GM12878 (cell line): ENCODE measurements at regions not wholly inside any gene's neighbourhood (a gene's known extent, or its start where the extent isn't known, plus 50 kb on each side); places are given as distances from the start of the nearest gene placed in this dataset.

Experiments used
- ATAC-seq: fragments of 200-7000 bp; cut with Tn5 transposase; 3 replicates; pipeline ENCODE4 v1.9.1; 2020; ENCODE audit warnings: mild to moderate bottlenecking, moderate library complexity
- BruUV-seq: library from RNA; stranded (reverse); fragments of 400-500 nt; replicated peaks from 2 replicates; lab custom pipeline; 2021; lab: Mats Ljungman, UMichigan
- CTCF ChIA-PET: fragments of 300-600 bp; sonication (Branson Sonifier 250); formaldehyde crosslinking; extraction: SDS; loops from one replicate; lab custom pipeline; 2021; ENCODE audit warnings: inconsistent platforms; lab: Yijun Ruan, JAX
- POLR2A ChIA-PET: fragments of 350-600 bp; formaldehyde crosslinking; extraction: SDS; loops from one replicate; lab custom pipeline; 2021; ENCODE audit warnings: inconsistent platforms; lab: Charles Lee
- RAD21 ChIA-PET: fragments of 300-600 bp; sonication (Branson Sonifier 250); formaldehyde crosslinking; loops from one replicate; lab custom pipeline; 2023; ENCODE audit warnings: antibody characterized with exemption; ENCODE audit not compliant: unreplicated experiment; lab: Charles Lee
- SMC1A ChIA-PET: fragments of 300-600 bp; sonication (Branson Sonifier 250); formaldehyde crosslinking; loops from one replicate; lab custom pipeline; 2023; ENCODE audit not compliant: unreplicated experiment, uncharacterized antibody; lab: Charles Lee
- DNase-seq: peaks from one replicate; pipeline ENCODE4 v3.0.0-alpha.2; 2011; ENCODE audit warnings: low read depth, low spot score
- FAIRE-seq: peaks from 3 replicates; lab custom pipeline; 2011; peaks lifted over from hg19 to GRCh38; lab: Jason Lieb, UNC
- H2AFZ ChIP-seq: 2 replicates; pipeline ENCODE4 v1.6.0; 2011; ENCODE audit warnings: low read depth, low read length, control low read depth; ENCODE audit not compliant: control insufficient read depth
- H3K27ac ChIP-seq: 2 replicates; pipeline ENCODE4 v1.5.1; 2011; ENCODE audit warnings: control low read depth; ENCODE audit not compliant: control insufficient read depth, insufficient read depth
- H3K27me3 ChIP-seq, 2 experiments: replicated peaks in 1 of 2; 2 replicates each; pipeline versions ENCODE4 v1.6.0 to v1.6.1; 2011; ENCODE audit warnings: low read length in 1 of 2; ENCODE audit not compliant: control insufficient read depth in 2 of 2, insufficient read depth in 2 of 2
- H3K36me3 ChIP-seq, 2 experiments: 2 replicates each; pipeline ENCODE4 v1.5.1; 2011; ENCODE audit warnings: low read length in 1 of 2; ENCODE audit not compliant: control insufficient read depth in 2 of 2, insufficient read depth in 2 of 2
- H3K4me1 ChIP-seq: 2 replicates; pipeline ENCODE4 v1.6.1; 2011; ENCODE audit warnings: mild to moderate bottlenecking, low read length, moderate library complexity, mixed read lengths; ENCODE audit not compliant: control insufficient read depth, insufficient read depth
- H3K4me2 ChIP-seq: 2 replicates; pipeline ENCODE4 v1.6.0; 2011; ENCODE audit warnings: control low read depth; ENCODE audit not compliant: control insufficient read depth, insufficient read depth
- H3K4me3 ChIP-seq: fragments of 200-600 bp; sonication (generic); 2 replicates; pipeline ENCODE4 v1.5.1; 2016
- H3K79me2 ChIP-seq: 2 replicates; pipeline ENCODE4 v1.6.0; 2011; ENCODE audit warnings: low read length; ENCODE audit not compliant: control insufficient read depth, insufficient read depth
- H3K9ac ChIP-seq: 2 replicates; pipeline ENCODE4 v1.8.0; 2011; ENCODE audit warnings: low read length, control low read depth, mixed read lengths; ENCODE audit not compliant: control insufficient read depth, insufficient read depth
- H3K9me3 ChIP-seq: replicated peaks from 3 replicates; pipeline ENCODE4 v1.5.1; 2011; ENCODE audit warnings: mild to moderate bottlenecking, low read length; ENCODE audit not compliant: control insufficient read depth, insufficient read depth
- H4K20me1 ChIP-seq: 2 replicates; pipeline ENCODE4 v1.6.0; 2011; ENCODE audit not compliant: control insufficient read depth, insufficient read depth
- BCL3 ChIP-seq: IDR thresholded peaks from 2 replicates; pipeline ENCODE4 v1.6.1; 2011; ENCODE audit warnings: borderline replicate concordance, low read depth, mild to moderate bottlenecking, moderate library complexity, low read length; ENCODE audit not compliant: insufficient read depth, poor library complexity, severe bottlenecking
- CBX3 ChIP-seq: fragments of 200-600 bp; sonication (generic); IDR thresholded peaks from 2 replicates; pipeline ENCODE4 v1.6.1; 2016; ENCODE audit warnings: low read depth, borderline replicate concordance
- CEBPZ ChIP-seq: fragments of 150-350 bp; IDR thresholded peaks from 2 replicates; pipeline ENCODE4 v1.6.1; 2016; ENCODE audit warnings: low read depth, low read length
- MEF2B ChIP-seq: fragments of 450-650 bp; IDR thresholded peaks from 2 replicates; pipeline ENCODE4 v1.6.1; 2018; ENCODE audit warnings: mild to moderate bottlenecking, moderate library complexity; ENCODE audit not compliant: partially characterized antibody, poor library complexity, severe bottlenecking
- PAX8 ChIP-seq: fragments of 450-650 bp; IDR thresholded peaks from 2 replicates; pipeline ENCODE4 v1.6.1; 2017; ENCODE audit warnings: mild to moderate bottlenecking, moderate library complexity
- PKNOX1 ChIP-seq: fragments of 450-650 bp; IDR thresholded peaks from 2 replicates; pipeline ENCODE4 v1.6.1; 2016; ENCODE audit warnings: mild to moderate bottlenecking
- RAD21 ChIP-seq: IDR thresholded peaks from 2 replicates; pipeline ENCODE4 v1.6.1; 2011; ENCODE audit warnings: mild to moderate bottlenecking, low read depth, low read length, moderate library complexity; ENCODE audit not compliant: insufficient read depth
- SMARCA5 ChIP-seq: fragments of 450-650 bp; IDR thresholded peaks from 2 replicates; pipeline ENCODE4 v1.6.1; 2017; ENCODE audit warnings: mild to moderate bottlenecking
- SREBF2 ChIP-seq: IDR thresholded peaks from 2 replicates; pipeline ENCODE4 v1.6.1; 2012; ENCODE audit warnings: mild to moderate bottlenecking, low read length
- STAT1 ChIP-seq: fragments of 450-650 bp; conservative IDR thresholded peaks from 2 replicates; pipeline ENCODE4 v1.6.1; 2014; ENCODE audit warnings: antibody characterized with exemption, mild to moderate bottlenecking
- SUPT20H ChIP-seq: IDR thresholded peaks from 2 replicates; pipeline ENCODE4 v1.6.1; 2011; ENCODE audit warnings: low read depth, mild to moderate bottlenecking, low read length, moderate library complexity, borderline replicate concordance; ENCODE audit not compliant: control insufficient read depth
- TCF7 ChIP-seq: IDR thresholded peaks from 2 replicates; pipeline ENCODE4 v1.6.1; 2014; ENCODE audit warnings: antibody characterized with exemption, borderline replicate concordance
- YY1 ChIP-seq: IDR thresholded peaks from 2 replicates; pipeline ENCODE4 v1.6.1; 2011; ENCODE audit warnings: low read depth, mild to moderate bottlenecking, low read length
- ZNF207 ChIP-seq: fragments of 450-650 bp; IDR thresholded peaks from 2 replicates; pipeline ENCODE4 v1.6.1; 2014; ENCODE audit warnings: antibody characterized with exemption, mild to moderate bottlenecking, borderline replicate concordance
- ZNF217 ChIP-seq: fragments of 450-650 bp; IDR thresholded peaks from 2 replicates; pipeline ENCODE4 v1.6.1; 2017; ENCODE audit warnings: antibody characterized with exemption, mild to moderate bottlenecking
- WGBS: methylation state at CpG from one replicate; pipeline ENCODE4 v1.1.6; 2016; ENCODE audit warnings: low lambda C conversion rate; ENCODE audit not compliant: insufficient replicate concordance, insufficient coverage; ENCODE audit errors: missing lambda C conversion rate; 5-methylcytosine and 5-hydroxymethylcytosine counted together
- in situ Hi-C: fragments of 300-500 bp; cut with MboI; formaldehyde crosslinking; loops from 9 replicates; pipeline ENCODE4 v1.14.3; 2018; ENCODE audit warnings: mixed read lengths
- intact Hi-C: fragments of 100-400 bp; cut with micrococcal nuclease; formaldehyde crosslinking; loops from one replicate; pipeline ENCODE4 v1.14.2; 2022; ENCODE audit not compliant: unreplicated experiment

- H4K20me1 ChIP-seq = no peaks in the 10 kb centered on the region
- POLR2A ChIA-PET = no interaction called here
- DNase-seq = no peak
- no peak for FAIRE-seq
- no peak overlapping the region for H3K4me3 ChIP-seq
- H3K4me1 ChIP-seq = no peaks in the 10 kb centered on the region
- no TSS peak for BruUV-seq
- H2AFZ ChIP-seq = no peak overlapping the region
- no peaks in the 10 kb centered on the region for H3K27me3 ChIP-seq
- H3K9ac ChIP-seq = no peak overlapping the region
- H3K27ac ChIP-seq = no peak overlapping the region
- CTCF ChIA-PET = no interaction called here
- in situ Hi-C loops = no loop called here
- no peak for ATAC-seq
- H3K9me3 ChIP-seq = no peaks in the 10 kb centered on the region
- SMC1A ChIA-PET = no interaction called here
- H3K36me3 ChIP-seq = no peaks in the 10 kb centered on the region
- TF ChIP-seq SREBF2 (no peak), CEBPZ (no peak), TCF7 (no peak), ZNF207 (no peak), CBX3 (no peak), STAT1 (no peak), MEF2B (no peak), RAD21 (no peak), PAX8 (no peak), ZNF217 (no peak), PKNOX1 (no peak), SUPT20H (no peak), BCL3 (no peak), SMARCA5 (no peak), YY1 (no peak)
- TF ChIP-seq, all 136 proteins: peak for 0
- H3K4me2 ChIP-seq = no peak overlapping the region
- H3K79me2 ChIP-seq = no peaks in the 10 kb centered on the region
- intact Hi-C loops = no loop called here
- WGBS = 20% methylated on average over 5 of the region's 5 CpGs
- RAD21 ChIA-PET = no interaction called here
Measured at GRCh38 chr2:103529798-103530502, 768.1 kb downstream of the TMEM182 start.
